PC-3 (cell line): ENCODE measurements at regions not wholly inside any gene's neighbourhood (a gene's known extent, or its start where the extent isn't known, plus 50 kb on each side); places are given as distances from the start of the nearest gene placed in this dataset.

Experiments used
- EZH2 ChIP-seq: fragments of 300-600 bp; sonication (generic); IDR thresholded peaks from one replicate; pipeline ENCODE4 v1.6.1; 2017; ENCODE audit warnings: antibody characterized with exemption, mild to moderate bottlenecking, low read length; ENCODE audit not compliant: unreplicated experiment
- EZH2phosphoT487 ChIP-seq: fragments of 300-600 bp; sonication (generic); IDR thresholded peaks from 2 replicates; pipeline ENCODE4 v1.6.1; 2018; ENCODE audit warnings: mild to moderate bottlenecking, antibody characterized with exemption, low read length, borderline replicate concordance
- TF ChIP-seq, protein P1 (sequence below): fragments of 300-600 bp; sonication (generic); conservative IDR thresholded peaks from 2 replicates; pipeline ENCODE4 v1.5.1; 2017; ENCODE audit warnings: antibody characterized with exemption, low read depth, mild to moderate bottlenecking, low read length

DNA sequence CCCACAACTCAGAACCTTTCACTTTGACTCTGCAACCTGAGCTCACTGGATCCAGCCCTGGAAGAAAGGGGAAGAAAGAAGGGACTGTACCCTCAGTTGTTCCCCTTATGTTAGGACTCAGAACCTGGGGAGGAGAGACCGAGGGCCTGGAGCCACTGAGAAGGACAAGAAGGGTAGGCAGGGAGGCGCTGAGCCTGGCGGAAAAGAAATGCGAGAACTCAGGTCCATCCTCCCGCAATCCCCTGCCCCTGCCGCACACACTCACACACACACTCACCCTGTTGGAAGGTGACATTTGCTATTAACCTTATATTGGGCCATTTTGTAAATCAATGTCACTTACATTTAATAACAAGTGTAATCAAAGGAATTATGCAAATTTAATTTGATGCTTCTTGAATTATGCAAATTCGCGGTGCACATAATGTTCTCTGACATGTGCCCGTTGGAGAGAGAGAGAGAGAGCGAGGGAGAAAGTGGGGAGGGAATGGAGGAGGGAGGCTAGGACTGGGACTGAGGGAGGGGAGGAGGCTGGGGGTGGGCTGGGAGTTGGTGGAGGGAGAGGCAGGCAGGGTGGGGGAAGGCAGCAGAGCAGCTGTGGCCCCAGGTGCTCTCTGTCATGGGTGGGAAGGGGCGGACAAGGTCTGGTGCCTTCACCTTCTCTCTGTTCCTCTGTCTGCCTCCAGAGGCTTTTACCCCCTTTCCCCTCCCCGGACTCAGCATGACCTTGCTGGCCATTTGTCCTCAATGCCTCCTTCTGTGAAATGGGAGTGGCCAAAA lies 99.6 kb upstream of the PAX2 start:
- TF ChIP-seq, protein P1, sequence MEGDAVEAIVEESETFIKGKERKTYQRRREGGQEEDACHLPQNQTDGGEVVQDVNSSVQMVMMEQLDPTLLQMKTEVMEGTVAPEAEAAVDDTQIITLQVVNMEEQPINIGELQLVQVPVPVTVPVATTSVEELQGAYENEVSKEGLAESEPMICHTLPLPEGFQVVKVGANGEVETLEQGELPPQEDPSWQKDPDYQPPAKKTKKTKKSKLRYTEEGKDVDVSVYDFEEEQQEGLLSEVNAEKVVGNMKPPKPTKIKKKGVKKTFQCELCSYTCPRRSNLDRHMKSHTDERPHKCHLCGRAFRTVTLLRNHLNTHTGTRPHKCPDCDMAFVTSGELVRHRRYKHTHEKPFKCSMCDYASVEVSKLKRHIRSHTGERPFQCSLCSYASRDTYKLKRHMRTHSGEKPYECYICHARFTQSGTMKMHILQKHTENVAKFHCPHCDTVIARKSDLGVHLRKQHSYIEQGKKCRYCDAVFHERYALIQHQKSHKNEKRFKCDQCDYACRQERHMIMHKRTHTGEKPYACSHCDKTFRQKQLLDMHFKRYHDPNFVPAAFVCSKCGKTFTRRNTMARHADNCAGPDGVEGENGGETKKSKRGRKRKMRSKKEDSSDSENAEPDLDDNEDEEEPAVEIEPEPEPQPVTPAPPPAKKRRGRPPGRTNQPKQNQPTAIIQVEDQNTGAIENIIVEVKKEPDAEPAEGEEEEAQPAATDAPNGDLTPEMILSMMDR = no peak
- TF ChIP-seq EZH2 (no peak), EZH2phosphoT487 (no peak)
